IMR-90 (cell line): ENCODE measurements at regions not wholly inside any gene's neighbourhood (a gene's known extent, or its start where the extent isn't known, plus 50 kb on each side); places are given as distances from the start of the nearest gene placed in this dataset.

Experiments used
- ATAC-seq: fragments of 200-7000 bp; cut with Tn5 transposase; 2 replicates; pipeline ENCODE4 v1.9.1; 2020; ENCODE audit warnings: low read depth, mild to moderate bottlenecking, moderate library complexity
- BruUV-seq: library from RNA; stranded (reverse); fragments of 400-500 nt; replicated peaks from 2 replicates; lab custom pipeline; 2021; lab: Mats Ljungman, UMichigan
- CTCF ChIA-PET: fragments of 300-600 bp; formaldehyde crosslinking; extraction: SDS; loops from one replicate; lab custom pipeline; 2021; ENCODE audit warnings: antibody characterized with exemption; lab: Yijun Ruan, JAX
- POLR2A ChIA-PET: fragments of 300-600 bp; sonication (Branson Sonifier 250); formaldehyde crosslinking; loops from one replicate; lab custom pipeline; 2022; ENCODE audit warnings: antibody characterized with exemption; ENCODE audit not compliant: unreplicated experiment; lab: Charles Lee
- DNase-seq: peaks from one replicate; pipeline ENCODE4 v3.0.0; 2013
- H2AFZ ChIP-seq: replicated peaks from 2 replicates; pipeline ENCODE3; 2013; ENCODE audit warnings: low read length, mild to moderate bottlenecking; ENCODE audit not compliant: poor library complexity
- H2AK5ac ChIP-seq: 2 replicates; pipeline ENCODE4 v1.6.1; 2013; ENCODE audit warnings: low read depth, low read length, inconsistent platforms
- H2AK9ac ChIP-seq: replicated peaks from 2 replicates; pipeline ENCODE3; 2013; ENCODE audit warnings: mild to moderate bottlenecking, low read depth, low read length, moderate library complexity; ENCODE audit not compliant: poor library complexity
- H2BK120ac ChIP-seq: 2 replicates; pipeline ENCODE4 v1.6.1; 2013; ENCODE audit warnings: low read depth, low read length, inconsistent platforms
- H2BK15ac ChIP-seq: 3 replicates; pipeline ENCODE4 v1.6.1; 2013; ENCODE audit warnings: low read depth, low read length, inconsistent platforms
- H2BK20ac ChIP-seq: 2 replicates; pipeline ENCODE4 v1.6.1; 2013; ENCODE audit warnings: low read depth, mild to moderate bottlenecking, inconsistent platforms, low read length, moderate library complexity
- H2BK5ac ChIP-seq: 2 replicates; pipeline ENCODE4 v1.6.1; 2013; ENCODE audit warnings: mild to moderate bottlenecking, low read depth, low read length, inconsistent platforms; ENCODE audit not compliant: poor library complexity, severe bottlenecking
- H3K14ac ChIP-seq: replicated peaks from 2 replicates; pipeline ENCODE4 v1.6.1; 2013; ENCODE audit warnings: low read depth, low read length, inconsistent platforms
- H3K18ac ChIP-seq: 2 replicates; pipeline ENCODE4 v1.6.1; 2013; ENCODE audit warnings: low read depth, low read length, control low read depth
- H3K23ac ChIP-seq: 2 replicates; pipeline ENCODE4 v1.6.1; 2013; ENCODE audit warnings: low read depth, low read length, inconsistent platforms
- H3K27ac ChIP-seq: 2 replicates; pipeline ENCODE4 v1.5.1; 2013; ENCODE audit warnings: mild to moderate bottlenecking, control low read depth, low read length; ENCODE audit not compliant: insufficient read depth
- H3K27me3 ChIP-seq: 2 replicates; pipeline ENCODE4 v1.6.1; 2013; ENCODE audit warnings: low read length; ENCODE audit not compliant: control insufficient read depth, insufficient read depth
- H3K36me3 ChIP-seq: 2 replicates; pipeline ENCODE4 v1.6.1; 2013; ENCODE audit warnings: low read length, mixed read lengths; ENCODE audit not compliant: control insufficient read depth, insufficient read depth
- H3K4ac ChIP-seq: 2 replicates; pipeline ENCODE4 v1.6.1; 2013; ENCODE audit warnings: low read depth, low read length, inconsistent platforms
- H3K4me1 ChIP-seq: 2 replicates; pipeline ENCODE4 v1.6.1; 2013; ENCODE audit warnings: low read length, mixed read lengths; ENCODE audit not compliant: control insufficient read depth, insufficient read depth
- H3K4me2 ChIP-seq: 2 replicates; pipeline ENCODE4 v1.6.1; 2013; ENCODE audit warnings: low read depth, mild to moderate bottlenecking, control low read depth, low read length, moderate library complexity
- H3K4me3 ChIP-seq: 2 replicates; pipeline ENCODE4 v1.5.1; 2013; ENCODE audit warnings: low read depth, mild to moderate bottlenecking, control low read depth, low read length, moderate library complexity; ENCODE audit not compliant: insufficient read depth
- H3K56ac ChIP-seq: 2 replicates; pipeline ENCODE4 v1.6.1; 2013; ENCODE audit warnings: low read length, inconsistent platforms; ENCODE audit not compliant: insufficient read depth; ENCODE audit errors: extremely low read depth
- H3K79me1 ChIP-seq, 2 experiments: 2 replicates each; pipeline ENCODE4 v1.6.1; 2013; ENCODE audit warnings: low read length in 2 of 2, inconsistent platforms in 1 of 2, low read depth in 1 of 2
- H3K9ac ChIP-seq: 2 replicates; pipeline ENCODE4 v1.6.1; 2013; ENCODE audit warnings: low read depth, low read length, control low read depth
- H3K9me1 ChIP-seq: 2 replicates; pipeline ENCODE4 v1.6.1; 2013; ENCODE audit warnings: low read length, inconsistent platforms; ENCODE audit not compliant: insufficient read depth
- H3K9me3 ChIP-seq: 2 replicates; pipeline ENCODE4 v1.6.1; 2013; ENCODE audit warnings: low read length; ENCODE audit not compliant: control insufficient read depth, insufficient read depth
- H4K20me1 ChIP-seq: 2 replicates; pipeline ENCODE4 v1.6.1; 2013; ENCODE audit warnings: low read length, inconsistent platforms; ENCODE audit not compliant: insufficient read depth
- H4K5ac ChIP-seq: 2 replicates; pipeline ENCODE4 v1.6.1; 2013; ENCODE audit warnings: mild to moderate bottlenecking, low read depth, low read length, control low read depth
- H4K8ac ChIP-seq, 2 experiments: 2 replicates each; pipeline ENCODE4 v1.6.1; 2013; ENCODE audit warnings: low read depth in 2 of 2, low read length in 2 of 2, control low read depth in 1 of 2, inconsistent platforms in 1 of 2
- H4K91ac ChIP-seq: 2 replicates; pipeline ENCODE4 v1.6.1; 2013; ENCODE audit warnings: low read depth, low read length, inconsistent platforms; ENCODE audit not compliant: insufficient read depth
- CEBPB ChIP-seq: IDR thresholded peaks from 2 replicates; pipeline ENCODE4 v1.6.1; 2012; ENCODE audit warnings: low read depth, low read length, improper control_type of control experiment
- FOS ChIP-seq: fragments of 150-350 bp; IDR thresholded peaks from 2 replicates; pipeline ENCODE4 v1.6.1; 2016; ENCODE audit warnings: low read depth, low read length
- MAFK ChIP-seq: IDR thresholded peaks from 2 replicates; pipeline ENCODE4 v1.6.1; 2012; ENCODE audit warnings: low read depth, low read length, improper control_type of control experiment
- MAZ ChIP-seq: IDR thresholded peaks from 2 replicates; pipeline ENCODE4 v1.6.1; 2012; ENCODE audit warnings: low read depth, mild to moderate bottlenecking, low read length, improper control_type of control experiment, moderate library complexity, borderline replicate concordance
- NFE2L2 ChIP-seq: fragments of 150-350 bp; IDR thresholded peaks from 2 replicates; pipeline ENCODE4 v1.6.1; 2016; ENCODE audit warnings: low read depth, mild to moderate bottlenecking, low read length
- POLR2A ChIP-seq: IDR thresholded peaks from 2 replicates; pipeline ENCODE4 v1.6.1; 2012; ENCODE audit warnings: mild to moderate bottlenecking, low read depth, low read length
- RCOR1 ChIP-seq: IDR thresholded peaks from 2 replicates; pipeline ENCODE4 v1.6.1; 2012; ENCODE audit warnings: mild to moderate bottlenecking, low read length, improper control_type of control experiment; ENCODE audit not compliant: insufficient replicate concordance
- SMC3 ChIP-seq: fragments of 150-350 bp; IDR thresholded peaks from 2 replicates; pipeline ENCODE4 v1.6.1; 2016; ENCODE audit warnings: low read depth, mild to moderate bottlenecking, antibody characterized with exemption, low read length, moderate library complexity
- WGBS, 2 experiments: methylation state at CpG; one replicate each; pipeline versions ENCODE4 v1.1.5 to v1.1.7; 2013; ENCODE audit warnings: missing lambda C conversion rate in 2 of 2; ENCODE audit not compliant: insufficient read length in 1 of 2; ENCODE audit errors: extremely low coverage in 2 of 2; 5-methylcytosine and 5-hydroxymethylcytosine counted together
- dilution Hi-C: fragments of 300-500 bp; cut with HindIII; formaldehyde crosslinking; loops from one replicate; pipeline ENCODE4 v1.14.3; 2018; ENCODE audit warnings: low sequenced_read_pairs; ENCODE audit not compliant: unreplicated experiment
- in situ Hi-C: fragments of 300-500 bp; cut with MboI; formaldehyde crosslinking; loops from 3 replicates; pipeline ENCODE4 v1.14.3; 2019; ENCODE audit warnings: low sequenced_read_pairs, inconsistent platforms, mixed read lengths
- intact Hi-C: fragments of 100-400 bp; cut with micrococcal nuclease; formaldehyde crosslinking; loops from 2 replicates; pipeline ENCODE4 v1.10.0; 2022

DNA sequence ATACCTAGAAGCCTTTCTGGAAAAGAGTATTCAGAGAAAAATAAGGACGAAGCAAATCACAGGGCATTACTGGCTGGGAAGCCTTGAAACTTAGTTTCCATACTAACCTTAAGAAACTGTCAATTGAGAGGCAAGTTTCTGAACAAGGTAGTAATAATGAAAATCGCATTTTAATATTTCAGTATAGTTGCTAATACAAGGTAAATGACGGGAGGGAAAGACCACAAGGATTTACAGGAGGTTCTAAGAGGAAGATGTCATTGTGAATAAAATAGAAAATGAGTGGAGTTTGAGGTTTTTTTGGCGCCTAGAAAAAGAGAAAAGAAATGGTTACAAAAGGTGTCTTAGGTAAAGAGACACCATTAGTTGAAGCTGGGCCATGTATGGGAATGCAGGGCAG, 53.9 kb upstream of the AIG1 start:
- H2AK5ac ChIP-seq: no peak overlapping the region
- no peaks in the 10 kb centered on the region for H3K36me3 ChIP-seq
- POLR2A ChIA-PET: no interaction called here
- H2BK20ac ChIP-seq: no peak overlapping the region
- TF ChIP-seq RCOR1: no peak
- no peak for TF ChIP-seq MAFK
- TF ChIP-seq MAZ: no peak
- no peak for TF ChIP-seq FOS
- no peak for TF ChIP-seq POLR2A
- TF ChIP-seq SMC3: no peak
- TF ChIP-seq NFE2L2: no peak
- no peak for TF ChIP-seq CEBPB
- no peak overlapping the region for H4K91ac ChIP-seq
- no peaks in the 10 kb centered on the region for H3K79me1 ChIP-seq
- no peak overlapping the region for H3K27ac ChIP-seq
- H3K14ac ChIP-seq: no peak overlapping the region
- no peak overlapping the region for H3K9ac ChIP-seq
- dilution Hi-C loops (no loop called here), in situ Hi-C loops (no loop called here), intact Hi-C loops (no loop called here)
- no peaks in the 10 kb centered on the region for H3K9me3 ChIP-seq
- no peak overlapping the region for H3K4me2 ChIP-seq
- no peak overlapping the region for H4K5ac ChIP-seq
- H3K9me1 ChIP-seq: no peaks in the 10 kb centered on the region
- H3K4me3 ChIP-seq: no peak overlapping the region
- H3K27me3 ChIP-seq: peaks cover 5% of the 10 kb centered on the region
- no peak for DNase-seq
- H2AK9ac ChIP-seq: no peak overlapping the region
- no peak overlapping the region for H2AFZ ChIP-seq
- CTCF ChIA-PET: no interaction called here
- no peaks in the 10 kb centered on the region for H3K4me1 ChIP-seq
- BruUV-seq: no TSS peak
- no peak overlapping the region for H3K4ac ChIP-seq
- H2BK120ac ChIP-seq: no peak overlapping the region
- WGBS, 2 experiments: 61 to 100% methylated on average over 1 to 2 of the region's 4 CpGs
- H3K23ac ChIP-seq: no peak overlapping the region
- no peak overlapping the region for H3K56ac ChIP-seq
- ATAC-seq: no peak
- no peaks in the 10 kb centered on the region for H4K20me1 ChIP-seq
- H4K8ac ChIP-seq: no peak overlapping the region
- H2BK5ac ChIP-seq: no peak overlapping the region
- H2BK15ac ChIP-seq: no peak overlapping the region
- no peak overlapping the region for H3K18ac ChIP-seq
